Stimulated activated CD4-positive, alpha-beta T cell treated with anti-CD3 and anti-CD28 coated beads, Interleukin-12 subunit alpha, Interleukin-12 subunit beta, amount 100 ng/mL, for 48 hours (primary cell): ENCODE measurements at regions not wholly inside any gene's neighbourhood (a gene's known extent, or its start where the extent isn't known, plus 50 kb on each side); places are given as distances from the start of the nearest gene placed in this dataset.

Experiments used
- DNase-seq, 3 donors: peaks; one replicate each; pipeline ENCODE4 v3.0.0-alpha.2; 2020; ENCODE audit warnings: low read depth in 2 of 3, low spot score in 1 of 3

DNA sequence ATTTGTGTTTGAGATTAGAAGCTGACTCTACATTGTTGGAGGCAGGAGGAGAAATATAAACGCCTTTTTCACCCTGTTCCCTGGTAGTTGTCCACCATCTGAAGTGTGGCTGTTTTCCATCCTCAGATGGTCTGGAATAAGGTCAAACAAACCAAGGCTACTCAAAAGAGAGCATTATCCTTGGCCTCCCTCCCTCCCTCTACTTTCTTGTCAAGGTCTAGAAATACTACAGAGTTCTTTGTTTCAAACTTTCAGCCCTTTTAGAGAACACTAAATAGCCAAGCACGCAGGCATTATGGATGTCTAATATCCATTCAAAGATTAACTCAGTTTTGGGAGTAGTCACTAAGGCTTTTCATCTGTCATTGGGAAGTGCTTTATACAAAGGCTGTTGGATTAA, 215.8 kb upstream of the ITGA4 start:
- DNase-seq, result no peak

DNA sequence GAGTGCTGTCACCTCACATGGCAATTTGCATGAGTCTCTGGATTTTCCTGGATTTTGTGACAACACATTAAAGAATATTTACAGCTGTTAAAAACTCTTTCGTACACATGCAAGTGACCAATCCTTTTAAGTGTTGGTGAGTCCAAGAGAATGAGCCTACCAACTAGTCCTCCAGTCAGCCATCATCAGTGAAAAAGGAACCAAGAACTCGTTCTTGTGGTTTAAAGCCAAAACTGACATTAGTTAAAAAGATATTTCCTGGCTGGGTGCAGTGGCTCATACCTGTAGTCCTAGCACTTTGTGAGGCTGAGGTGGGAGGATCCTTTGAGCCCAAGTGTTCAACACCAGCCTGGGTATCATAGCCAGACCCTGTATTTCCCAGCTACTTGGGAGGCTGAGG, 215.4 kb upstream of the ITGA4 start:
- DNase-seq, result no peak

DNA sequence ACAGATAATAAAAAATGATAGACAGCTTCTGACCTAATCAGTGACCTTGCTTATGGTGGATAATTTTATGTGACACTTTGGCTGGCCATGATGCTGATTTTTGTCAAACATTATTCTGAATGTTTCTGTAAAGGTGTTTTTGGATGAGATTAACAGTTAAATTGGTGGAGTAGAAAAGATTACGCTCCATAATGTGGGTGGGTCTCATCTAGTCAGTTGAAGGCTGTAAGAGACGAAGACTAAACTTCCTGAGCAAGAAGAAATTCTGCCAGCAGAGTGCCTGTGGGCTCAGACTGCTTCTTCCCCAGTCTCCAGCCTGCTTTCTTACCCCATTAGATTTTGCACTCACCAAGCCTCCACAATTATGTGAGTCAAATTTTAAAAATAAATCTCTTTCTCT, 214.9 kb upstream of the ITGA4 start:
- no peak for DNase-seq

DNA sequence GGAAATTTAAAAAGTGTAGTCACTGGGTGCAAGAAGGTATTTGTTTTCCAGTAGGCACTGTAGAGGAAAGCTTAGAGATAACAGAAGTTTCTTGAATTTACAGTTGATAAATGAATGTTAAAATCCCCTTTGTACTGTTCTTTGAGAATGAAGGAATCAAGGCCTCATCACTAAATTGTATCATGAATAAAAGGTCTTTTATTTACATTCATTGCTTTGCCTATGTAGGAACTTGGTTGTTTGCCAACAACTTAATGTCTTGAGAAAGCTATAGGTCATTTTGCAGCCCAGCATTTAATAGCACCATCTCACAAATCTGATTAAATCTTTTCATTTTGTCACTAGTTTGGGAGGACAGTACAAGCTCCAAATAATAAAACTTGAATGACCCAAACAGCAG, 213.9 kb upstream of the ITGA4 start:
- no peak for DNase-seq

DNA sequence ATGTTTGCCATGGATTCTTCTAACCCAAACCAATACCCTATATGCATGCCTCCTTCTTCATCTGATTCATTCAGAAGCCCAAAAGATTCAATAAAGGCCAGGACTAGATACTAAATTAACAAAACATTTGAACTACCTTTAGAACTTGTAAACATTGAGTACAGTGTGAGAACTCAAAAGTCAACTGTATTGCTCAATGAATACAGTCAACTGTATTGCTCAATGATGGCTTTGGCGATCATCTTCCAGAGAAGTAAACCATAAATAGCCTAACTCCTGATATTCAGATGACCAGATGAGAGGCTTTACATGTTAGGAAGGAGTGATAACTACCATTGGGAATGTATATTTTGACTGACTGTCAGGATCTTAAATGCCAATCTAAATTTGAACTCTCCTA, 206.5 kb upstream of the ITGA4 start:
- no peak for DNase-seq

DNA sequence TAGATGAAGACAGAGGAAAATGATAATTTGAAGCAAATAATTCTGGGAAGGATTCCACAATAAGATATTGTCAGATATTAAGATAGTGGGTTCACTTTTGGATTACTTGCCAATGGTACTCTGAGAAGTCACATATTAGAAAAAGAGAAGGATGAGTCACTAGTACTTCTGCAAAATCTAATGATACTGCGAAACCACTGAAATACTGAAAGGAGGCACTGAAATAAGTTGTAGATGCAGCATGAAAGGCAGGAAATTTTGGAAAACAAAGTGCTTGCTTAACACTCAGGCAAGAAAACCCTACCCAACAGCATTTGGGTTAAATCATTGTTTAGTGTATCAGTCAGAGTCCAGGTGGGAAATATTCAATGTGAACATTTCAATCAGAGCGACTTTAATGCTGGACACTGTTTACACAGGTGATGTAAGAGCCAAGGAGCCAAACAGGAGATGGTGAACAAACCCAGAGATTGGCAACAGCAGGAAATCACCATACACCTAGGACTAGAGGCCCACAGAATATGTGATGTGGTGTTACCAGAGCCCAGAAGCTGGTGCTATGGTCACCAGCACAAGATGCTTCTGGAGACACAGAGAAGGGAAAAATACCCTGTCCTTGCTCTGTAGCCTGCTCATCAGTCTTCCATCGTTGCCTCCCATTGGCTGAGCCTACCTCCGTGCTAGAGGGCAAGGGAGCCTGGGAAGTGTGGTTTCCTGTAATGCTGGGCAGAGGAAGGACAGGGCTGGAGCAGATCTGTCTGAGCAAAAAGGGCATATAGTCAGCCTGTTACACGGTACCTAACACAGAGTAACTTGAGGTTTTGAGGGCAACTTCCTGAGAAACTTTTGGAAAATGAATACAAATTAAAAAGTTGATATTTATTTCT, 204.7 kb upstream of the ITGA4 start:
- no peak for DNase-seq

DNA sequence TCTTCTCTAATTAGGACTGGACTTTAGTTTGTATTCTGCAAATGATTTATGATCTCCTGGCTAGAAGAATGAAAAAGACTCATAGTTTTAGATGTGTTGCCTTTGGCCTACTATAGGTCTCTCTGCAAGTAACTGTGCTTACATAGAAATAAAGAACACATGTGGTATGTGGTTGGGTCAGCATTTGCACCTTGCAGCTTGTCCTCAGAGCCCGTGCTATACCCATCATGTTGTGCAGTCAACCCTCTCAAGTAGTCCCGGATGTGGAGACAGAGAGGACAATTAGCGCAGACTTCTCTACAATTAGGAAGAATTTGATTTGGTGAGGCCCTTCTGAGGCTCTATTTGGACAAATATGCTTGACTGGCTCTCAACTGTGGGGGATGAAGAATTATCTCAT, 203.7 kb upstream of the ITGA4 start:
- DNase-seq, result no peak

DNA sequence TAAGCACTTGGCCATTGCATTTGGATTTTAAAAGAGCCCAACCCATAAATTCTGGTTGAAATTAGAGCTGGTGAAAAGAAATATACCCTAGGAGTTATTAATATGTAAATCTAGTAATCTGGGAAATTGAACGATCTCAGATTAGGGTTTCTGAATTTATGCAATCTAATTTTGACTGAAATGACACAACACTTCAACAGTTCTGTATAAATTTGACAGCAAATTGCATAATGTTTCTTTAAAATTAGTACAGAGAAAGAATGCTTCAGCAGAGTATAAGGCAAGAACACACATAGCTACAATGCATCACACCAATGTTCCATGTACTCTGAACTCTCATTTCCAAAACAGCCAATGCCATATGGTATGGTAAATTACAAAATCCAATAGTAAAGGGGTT, 201.5 kb upstream of the ITGA4 start:
- DNase-seq, result no peak

DNA sequence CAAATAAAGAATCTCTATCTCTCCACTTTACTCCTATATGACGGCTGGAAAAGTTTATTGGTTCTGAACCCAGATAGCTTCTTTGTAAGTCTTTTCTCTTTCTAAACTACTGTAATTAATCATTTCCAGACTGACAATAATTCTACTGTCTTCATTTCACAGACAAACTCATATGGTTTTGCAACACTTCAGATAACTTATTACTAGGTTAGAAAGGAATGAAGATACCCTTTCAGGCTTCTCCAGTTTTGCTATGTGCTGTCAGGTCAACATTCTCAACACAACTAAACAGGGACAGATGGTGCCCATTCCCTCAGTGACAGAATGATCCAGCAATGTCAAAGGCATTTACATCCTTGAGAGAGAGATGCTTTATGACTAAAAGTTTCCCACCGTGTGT, 198.5 kb upstream of the ITGA4 start:
- DNase-seq, result no peak

DNA sequence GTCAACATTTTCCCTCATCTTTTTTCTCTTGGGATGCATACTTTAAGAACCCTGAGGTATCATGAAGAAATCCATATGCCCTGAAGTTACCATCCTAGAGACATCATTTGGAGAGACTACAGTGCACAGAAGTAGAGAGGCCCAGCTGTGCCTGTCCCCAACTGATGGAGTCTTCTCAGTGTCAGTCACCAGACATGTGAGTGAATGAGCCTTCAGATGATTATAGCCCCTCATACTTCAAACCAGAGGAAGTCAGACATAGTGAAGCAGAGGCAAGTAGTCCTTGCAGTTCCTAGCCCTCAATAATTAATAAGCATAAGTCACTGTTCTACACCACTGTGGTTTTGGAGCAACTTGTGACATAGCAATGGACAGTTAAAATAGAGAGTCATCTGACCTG, 194.4 kb upstream of the ITGA4 start:
- no peak for DNase-seq

DNA sequence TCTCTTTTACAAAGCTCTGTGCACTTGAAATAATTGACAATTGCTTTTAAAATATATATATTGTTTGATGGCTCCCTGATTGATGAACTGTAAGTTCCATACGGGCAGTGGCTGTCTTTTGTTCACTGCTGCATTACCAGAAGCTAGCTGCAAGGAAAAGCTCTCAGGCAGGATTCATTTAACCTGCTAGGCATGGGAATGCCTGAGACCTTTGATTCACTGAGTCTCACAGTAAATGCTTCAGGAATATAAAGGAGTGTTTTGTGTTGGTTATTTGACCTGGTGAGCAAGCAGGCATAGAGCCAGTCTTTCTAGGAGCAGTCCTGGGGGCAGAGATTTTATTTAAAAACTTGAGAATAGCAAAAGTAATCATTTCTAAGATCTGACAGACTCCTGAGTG, 193.2 kb upstream of the ITGA4 start:
- DNase-seq, result no peak

DNA sequence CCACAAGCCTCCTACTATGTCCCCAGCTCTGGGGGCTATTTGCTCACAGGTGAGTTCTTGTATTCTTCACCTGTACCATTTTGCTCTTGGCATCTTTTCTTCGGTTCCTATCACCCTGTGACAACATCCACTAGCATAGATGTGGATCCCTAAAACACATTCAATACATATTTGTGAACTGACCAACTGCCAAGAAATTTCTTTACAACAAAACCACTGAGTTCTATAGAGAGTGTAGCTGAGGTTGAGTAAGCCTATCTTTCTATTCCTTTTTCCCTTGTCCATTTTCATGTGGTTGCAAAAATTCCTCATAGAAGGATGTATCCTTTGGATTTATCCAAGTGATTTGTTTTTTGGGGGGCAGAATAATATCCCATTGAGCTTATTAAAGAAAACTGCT, 192.7 kb upstream of the ITGA4 start:
- DNase-seq, result no peak

DNA sequence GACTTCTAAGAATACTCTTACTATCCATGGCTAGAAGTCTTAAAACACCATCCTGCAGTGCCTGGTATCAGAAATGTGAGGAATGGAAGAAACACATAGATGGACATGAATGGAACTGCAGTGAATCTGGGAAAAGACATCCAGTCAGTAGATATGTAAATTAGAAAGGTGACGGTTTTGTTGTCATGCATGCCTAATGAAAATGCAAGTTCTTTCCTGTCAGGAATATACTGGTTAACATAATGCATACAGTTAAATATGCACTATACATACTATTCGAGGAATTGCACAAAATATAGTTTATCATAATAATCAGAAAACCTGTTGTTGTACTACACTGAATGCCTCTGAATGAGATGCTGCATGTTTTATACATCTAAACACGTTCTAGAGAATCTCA, 190.6 kb upstream of the ITGA4 start:
- no peak for DNase-seq

DNA sequence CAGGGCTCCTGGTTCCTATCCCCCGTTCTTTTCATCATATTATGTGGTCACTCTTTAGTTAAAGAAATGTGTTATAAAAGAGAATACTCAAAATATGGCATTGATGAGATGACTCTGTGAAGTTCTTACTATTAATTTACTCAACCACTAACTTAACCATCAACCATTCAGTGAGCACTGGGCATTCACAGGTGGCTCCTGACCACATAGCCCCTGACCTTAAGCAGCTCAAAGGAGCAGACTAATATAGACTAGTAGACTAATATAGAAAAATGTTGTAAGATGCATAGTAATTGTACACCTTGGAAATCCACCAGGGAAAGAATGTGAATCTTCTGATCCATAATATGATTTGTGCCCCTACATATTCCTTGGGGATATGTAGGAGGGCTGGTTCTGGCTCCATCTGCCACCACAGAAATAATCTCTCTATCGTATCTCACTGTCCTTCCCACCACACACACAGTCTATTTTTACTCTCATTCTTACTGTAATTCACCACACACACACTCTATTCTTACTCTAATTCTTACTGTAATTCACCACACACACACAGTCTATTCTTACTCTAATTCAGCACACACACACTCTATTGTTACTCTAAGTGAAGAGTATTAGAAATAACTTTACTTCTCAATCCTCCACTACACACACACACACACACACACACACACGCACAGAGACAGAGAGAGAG, 188.9 kb upstream of the ITGA4 start:
- no peak for DNase-seq

DNA sequence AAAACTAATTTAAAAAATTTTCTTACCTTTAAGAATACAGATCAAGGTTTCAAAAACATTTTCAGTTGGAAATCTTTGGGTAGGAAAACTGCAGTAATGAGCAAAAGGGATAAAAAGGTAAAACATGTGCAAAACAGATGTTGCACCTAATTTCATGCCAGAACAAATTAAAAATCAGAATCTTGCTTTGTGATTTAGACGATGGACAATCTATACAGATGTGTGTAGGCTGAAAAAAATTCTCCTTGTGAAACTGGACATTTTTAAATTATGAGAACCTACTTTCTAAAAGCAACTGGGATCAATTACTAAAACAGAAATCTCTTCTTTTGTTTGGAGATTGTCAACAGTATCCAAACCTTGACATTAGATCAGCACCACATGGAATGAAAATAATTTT, 183.2 kb upstream of the ITGA4 start:
- no peak for DNase-seq

DNA sequence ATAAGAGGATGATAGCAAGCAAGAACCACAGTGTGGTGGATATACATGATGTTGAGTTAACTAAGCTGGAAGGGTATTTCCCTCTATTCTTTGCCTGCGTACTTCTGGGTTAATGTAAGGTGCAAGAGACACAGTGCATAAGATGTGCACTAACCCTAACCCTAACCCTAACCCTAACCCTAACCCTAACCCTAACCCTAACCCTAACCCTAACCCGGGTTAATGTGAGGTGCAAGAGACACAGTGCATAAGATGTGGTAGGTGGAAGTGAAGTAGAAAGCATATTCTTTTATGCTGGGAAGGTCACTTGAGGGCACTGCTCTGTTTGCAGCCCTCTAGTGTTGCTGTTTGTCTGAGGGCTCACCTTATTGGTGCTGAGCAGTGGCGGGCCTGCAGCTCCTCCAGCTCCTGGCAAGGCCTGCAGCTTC, 181.5 kb upstream of the ITGA4 start:
- DNase-seq, result no peak

DNA sequence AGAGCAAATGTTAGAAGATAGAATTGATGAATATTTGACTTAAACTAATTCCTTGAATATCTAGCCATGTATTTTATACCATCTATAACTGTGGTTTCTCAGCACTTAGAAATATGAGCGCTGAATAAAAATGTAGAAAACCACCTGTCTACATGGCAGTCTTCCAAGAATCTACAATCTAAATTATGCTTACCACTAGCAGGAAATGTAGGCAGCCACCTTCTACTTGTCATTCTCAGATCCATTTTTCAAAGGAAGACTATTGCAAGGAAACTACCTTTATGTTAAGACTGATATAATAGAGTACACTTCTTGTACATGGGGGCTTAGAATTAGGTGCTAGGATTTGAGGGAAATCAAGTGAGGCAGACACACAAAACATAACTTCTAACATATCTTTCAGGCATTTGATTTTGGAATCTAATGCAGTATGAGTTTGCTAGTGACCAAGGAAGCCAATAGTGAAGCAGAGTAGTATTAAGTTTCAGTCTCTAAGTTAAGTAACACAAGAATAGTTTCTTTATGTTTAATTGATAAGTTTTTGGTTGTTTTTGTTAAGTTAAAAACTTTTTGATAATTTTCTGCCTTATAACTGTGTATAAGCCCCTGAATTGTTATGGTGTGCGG, 175.9 kb upstream of the ITGA4 start:
- no peak for DNase-seq

DNA sequence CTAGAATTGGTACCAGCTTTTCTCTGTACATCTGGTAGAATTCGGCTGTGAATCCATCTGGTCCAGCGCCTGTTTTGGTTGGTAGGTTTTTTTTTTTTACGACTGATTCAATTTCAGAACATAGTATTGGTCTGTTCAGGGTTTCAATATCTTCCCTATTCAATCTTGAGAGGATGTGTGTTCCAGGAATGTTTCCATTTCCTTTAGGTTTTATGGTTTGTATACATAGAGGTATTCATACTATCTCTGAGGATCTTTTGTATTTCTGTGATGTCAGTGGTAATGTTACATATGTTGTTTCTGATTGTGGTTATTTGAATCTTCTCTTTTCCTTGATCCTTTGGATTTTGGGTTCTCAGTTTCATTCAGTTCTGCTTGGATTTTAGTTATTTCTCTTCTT, 172.1 kb upstream of the ITGA4 start:
- no peak for DNase-seq

DNA sequence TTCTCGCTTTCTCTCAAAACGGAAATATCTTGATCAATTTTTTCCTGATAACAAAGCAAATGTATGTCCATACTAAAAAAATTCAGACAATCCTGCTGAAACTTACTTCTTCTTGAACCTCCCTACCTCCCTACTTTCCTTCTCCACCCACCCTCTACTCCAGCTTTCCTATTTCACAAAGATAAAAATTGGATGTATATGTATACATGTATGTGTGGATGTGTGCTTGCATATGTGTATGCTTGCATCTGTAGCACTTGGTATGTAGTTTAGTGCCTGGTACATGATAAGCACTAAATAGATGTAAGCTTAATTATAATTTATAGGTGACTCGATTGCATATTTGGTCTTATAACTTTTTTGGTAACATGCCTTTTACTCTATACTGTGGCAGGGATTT, 167.5 kb upstream of the ITGA4 start:
- no peak for DNase-seq

DNA sequence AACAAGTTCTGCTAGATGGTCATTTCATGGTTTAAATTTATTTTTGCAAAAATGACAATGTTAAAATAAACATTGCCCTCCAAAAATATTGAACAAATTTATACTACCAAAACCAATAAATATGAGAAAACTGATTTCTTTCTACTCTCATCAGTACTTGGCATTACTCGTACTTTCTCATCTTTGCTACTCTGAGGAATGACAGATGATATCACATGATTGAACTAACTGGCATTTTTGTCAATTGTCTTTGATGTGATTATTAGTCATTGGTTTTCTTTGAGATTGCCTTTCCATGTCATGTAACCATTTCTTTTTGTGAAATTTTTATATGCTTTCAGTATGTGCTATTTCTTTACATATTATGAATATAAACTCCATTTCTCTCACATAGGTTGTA, 167.0 kb upstream of the ITGA4 start:
- DNase-seq, result no peak

DNA sequence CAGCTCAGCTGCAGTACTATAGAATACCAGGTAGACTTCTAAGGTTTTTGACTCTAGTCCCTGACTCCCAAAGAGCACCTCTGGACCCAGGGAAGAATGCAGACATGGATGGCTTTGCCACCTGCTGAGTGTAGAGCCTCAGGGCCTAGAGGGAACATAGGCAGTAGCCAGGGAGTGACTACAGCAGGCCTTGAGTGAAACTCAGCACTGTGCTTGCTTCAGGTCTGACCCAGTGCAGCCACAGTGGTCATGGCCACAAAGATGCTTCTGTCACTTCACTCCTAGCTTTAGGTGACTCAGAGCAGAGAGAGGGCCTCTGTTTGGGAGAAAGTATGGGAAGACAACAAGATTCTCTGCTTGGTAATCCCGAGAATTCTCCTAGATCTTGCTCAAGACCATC, 162.2 kb upstream of the ITGA4 start:
- DNase-seq, result no peak

DNA sequence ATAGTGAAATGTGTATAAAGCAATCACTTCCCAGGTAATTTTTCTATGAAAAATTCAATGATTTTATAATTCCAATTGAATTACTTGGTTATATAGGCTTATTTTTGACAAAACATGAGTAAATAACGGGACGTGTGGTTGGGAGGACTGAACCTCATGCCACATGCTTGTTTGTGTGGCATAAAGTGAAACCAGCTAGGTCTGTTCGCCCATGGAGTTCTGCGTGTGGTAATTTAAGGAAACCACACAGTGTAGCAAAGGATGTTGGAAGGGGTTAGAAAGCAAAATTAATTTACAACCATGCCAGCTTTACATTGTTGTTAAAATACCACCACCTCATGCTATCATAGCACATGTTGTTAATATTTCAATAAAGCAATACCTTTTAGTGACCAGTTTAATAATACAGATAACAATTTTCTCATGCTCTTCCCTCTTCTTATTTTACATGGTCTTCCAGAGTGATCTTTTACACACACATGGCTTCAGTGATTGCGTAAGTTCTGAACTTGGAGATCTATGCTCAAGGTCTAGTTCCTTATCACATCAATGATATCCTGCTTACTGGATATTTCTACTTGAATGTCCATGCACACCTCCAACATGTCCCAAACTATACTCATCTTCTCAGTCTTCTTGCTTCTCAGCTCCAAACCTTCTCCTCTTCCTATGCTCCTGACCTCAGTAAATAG, 156.4 kb upstream of the ITGA4 start:
- no peak for DNase-seq
